HG03342 (cell line): ENCODE measurements at regions not wholly inside any gene's neighbourhood (a gene's known extent, or its start where the extent isn't known, plus 50 kb on each side); places are given as distances from the start of the nearest gene placed in this dataset.

Experiments used
- ATAC-seq: cut with Tn5 transposase; IDR thresholded peaks from one replicate; pipeline ENCODE4 v1.9.1; 2021; ENCODE audit warnings: mild to moderate bottlenecking, moderate library complexity; ENCODE audit not compliant: unreplicated experiment

DNA sequence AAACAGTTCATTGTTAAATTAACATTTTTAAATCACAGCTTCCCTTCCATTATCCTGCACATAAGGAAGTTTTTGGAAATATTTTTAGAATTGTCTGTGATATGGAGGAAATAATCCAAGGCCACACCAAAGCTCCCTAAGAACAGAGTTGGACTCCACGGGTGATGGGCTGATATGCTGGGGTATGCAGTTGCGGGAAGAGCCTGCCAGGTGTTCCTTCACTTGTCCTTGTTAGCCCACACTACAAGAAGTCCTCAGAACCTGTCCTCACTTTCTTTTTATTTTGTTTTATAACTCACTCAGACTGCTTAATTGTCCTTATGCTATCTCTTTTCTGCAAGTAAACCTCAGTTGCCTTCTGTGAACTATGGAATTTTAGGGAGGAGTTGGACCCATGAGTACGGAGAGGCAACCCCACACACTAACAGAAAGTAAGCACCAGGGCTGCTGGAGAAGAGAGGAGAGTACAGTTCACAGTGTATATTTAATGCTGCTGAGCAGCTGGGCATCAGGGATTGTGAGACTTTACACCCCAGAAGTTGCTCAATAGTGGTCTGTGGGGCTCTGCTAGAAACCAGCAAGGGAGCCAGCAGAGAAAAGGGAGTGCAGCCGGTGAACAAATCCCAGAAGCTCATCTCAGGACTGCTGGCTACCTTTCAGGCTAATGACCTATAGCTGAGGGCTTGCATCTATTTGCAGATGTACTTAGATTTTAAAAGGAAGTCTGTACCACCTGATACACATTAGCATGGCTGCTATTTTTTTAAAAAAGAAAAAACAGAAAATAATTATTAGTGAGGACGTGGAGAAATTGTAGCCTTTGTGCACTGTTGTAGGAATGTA is 64.6 kb upstream of the FOXN2 start:
- no peak for ATAC-seq

- ATAC-seq = no peak
These were observed 64.0 kb upstream of the FOXN2 start for GRCh38 chr2:48250474-48250844.

DNA sequence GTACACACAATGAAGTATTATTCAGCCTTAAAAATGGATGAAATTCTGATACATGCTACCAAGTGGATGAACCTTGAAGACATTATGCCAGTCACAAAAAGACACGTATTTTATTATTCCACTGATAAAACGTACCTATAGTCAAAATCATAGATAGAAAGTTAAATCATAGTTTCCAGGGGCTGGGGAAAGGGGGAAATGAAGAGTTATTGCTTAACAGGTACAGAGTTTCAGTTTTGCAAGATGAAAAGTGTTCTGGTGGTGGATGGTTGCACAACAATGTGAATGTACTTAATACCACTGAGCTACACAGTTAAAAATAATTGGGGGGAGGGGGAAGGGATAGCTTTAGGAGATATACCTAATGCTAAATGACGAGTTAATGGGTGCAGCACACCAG is 63.5 kb upstream of the FOXN2 start:
- ATAC-seq = no peak

DNA sequence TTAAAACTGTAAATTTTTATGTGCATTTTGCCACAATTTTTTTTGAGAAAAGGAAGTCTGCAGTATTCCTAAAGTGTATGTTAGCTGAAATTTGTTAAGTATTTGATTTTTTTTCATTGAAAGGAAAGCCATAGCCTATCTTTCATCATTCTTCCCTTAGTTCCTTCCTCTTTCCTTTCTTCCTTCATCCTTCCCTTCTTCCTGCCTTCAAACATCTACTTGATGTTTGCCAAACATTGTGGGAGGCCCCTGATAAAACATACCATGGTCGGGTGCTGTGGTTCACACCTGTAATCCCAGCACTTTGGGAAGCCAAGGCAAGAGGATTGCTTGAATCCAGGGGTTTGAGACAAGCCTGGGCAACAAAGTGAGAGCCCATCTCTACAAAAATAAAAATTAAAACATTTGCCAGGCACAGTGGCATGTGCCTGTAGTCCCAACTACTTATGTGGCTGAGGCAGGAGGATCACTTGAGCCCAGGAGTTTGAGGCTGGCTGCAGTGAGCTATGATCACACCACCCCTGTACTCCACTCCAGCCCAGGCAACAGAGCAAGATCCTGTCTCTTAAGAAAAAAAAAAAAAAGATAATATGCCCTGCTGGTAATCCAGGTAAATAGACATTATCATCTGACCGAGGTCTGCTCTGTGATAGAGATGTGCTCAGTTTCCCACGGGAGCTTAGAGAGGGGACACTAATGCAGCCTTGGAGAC is 62.9 kb upstream of the FOXN2 start:
- no peak for ATAC-seq

DNA sequence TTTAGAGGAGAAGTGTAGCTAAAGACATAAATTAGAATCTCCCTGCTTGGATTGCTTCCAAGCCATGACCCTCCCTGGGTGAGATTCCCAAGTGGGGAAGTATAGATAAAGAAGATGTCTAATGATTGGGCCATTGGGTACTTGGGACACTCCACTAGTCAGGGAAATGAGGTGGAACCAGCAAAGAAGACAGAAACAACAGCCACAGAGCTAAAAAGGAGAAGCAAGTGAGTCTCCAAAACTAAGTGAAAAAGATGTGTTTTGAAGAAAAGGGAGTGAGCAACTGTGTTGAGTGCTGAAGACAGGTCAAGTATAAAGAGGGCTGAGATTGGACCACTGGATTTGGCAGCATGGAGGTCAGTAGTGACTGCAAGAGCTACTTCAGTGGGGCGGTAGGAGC is 61.2 kb upstream of the FOXN2 start:
- ATAC-seq = no peak

DNA sequence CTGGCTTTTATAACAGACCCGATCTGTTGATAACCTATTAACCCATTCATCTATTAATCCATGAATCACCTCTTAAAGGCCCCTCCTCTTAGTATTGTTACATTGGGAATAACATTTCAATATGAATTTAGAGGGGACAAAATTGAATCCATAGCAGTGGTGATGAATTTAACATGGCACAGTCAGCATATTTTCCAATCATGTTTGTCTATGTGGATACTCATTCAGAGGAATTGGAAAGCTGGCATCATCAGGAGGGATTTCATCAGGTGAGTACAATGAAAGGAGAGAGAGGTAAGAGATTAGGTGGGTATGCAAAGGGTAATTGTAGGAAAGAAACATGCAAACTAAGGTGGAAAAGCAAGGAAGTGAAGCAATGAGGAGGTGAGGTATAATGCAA is 59.6 kb upstream of the FOXN2 start:
- ATAC-seq = no peak

DNA sequence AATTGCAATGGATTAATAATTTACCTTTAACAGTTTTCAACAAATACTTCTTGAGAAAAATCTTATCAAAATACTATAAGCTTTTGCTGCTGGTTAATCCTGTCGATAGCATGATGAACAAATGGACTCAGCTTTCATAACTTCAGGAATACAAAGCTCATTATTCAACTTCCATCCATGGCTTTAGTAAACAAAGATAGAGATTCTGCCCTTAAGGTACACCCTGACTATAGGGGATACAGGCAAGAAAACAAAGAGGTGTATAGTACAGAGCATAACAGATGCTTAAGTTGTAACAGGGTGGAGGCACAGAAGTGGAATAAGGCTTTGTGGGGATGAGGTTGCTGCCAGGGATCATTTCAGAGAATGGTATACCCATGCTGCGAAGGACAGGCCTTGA is 57.0 kb upstream of the FOXN2 start:
- no peak for ATAC-seq

GRCh38 chr2:48258481-48259149 is 55.9 kb upstream of the FOXN2 start:
- no peak for ATAC-seq

DNA sequence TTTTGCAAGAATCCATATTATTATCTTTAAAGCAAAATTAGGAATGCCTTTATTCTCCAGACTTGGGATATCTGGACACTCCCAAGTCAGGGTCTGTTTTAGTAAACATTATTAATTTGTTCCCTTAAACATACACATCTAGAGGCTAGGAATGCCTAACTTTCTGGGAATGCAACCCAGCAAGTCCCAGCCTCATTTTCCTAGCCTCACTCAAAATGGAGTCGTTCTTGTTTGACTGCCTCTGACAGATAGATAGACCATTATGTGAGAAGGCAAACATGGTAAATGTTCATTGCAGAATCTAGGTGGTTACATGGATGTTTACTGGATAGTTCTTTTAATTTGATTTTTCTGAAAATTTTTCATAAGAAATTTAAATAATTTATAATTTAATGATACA is 54.7 kb upstream of the FOXN2 start:
- no peak for ATAC-seq

DNA sequence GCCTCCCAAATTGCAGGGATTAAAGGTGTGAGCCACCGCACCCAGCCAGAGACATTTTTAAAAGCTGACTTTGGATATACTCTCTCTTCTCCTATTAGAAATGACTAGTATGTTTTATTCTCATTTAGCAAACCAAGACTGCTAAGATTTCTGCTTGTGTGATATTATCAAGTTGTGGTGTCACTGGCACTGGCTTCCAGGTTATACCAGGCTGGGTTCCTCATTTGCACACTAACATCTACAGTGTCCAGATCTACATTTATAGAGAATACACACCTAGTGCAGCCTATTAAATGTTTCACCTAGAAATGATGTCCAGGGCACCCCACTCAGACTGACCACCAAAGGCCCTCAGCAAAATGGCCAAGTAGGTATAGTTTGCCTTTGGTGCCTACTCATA is 49.9 kb upstream of the FOXN2 start:
- no peak for ATAC-seq
